ENCODE measurements at regions not wholly inside any gene's neighbourhood (a gene's known extent, or its start where the extent isn't known, plus 50 kb on each side); places are given as distances from the start of the nearest gene placed in this dataset.

DNA sequence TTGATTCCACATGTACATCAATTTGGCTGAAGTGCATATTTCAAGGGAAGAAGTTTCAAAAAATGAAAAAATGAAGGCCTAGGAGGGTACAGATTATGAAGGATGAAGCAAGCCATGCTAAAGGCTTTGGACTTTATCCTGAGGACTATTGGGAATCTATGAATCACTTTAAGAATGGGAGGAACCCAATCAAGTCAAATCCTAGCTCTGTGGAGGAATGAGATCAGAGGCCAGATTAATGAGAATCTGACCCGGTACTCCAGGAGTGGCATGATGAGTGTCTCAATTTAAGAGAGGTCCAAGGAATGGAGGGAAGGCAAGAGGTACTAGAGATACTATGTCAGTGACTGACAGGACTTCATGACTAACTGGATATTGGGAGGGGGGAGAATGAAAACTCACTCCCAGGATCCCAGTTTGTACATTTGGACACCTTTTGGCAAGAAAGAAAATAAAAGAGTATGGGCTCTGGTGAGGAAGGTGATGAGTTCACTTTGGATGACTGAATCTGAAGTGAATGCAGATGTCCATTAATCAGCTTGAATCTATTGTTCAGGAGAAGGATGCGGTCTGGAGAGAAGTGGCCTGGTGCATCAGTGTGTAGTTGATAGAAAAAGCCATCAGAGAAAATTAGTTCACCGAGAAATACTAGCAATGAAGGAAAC lies 349.0 kb downstream of the EFNB2 start:
- Histone ChIP-seq H3K4me1 (no peaks in the 10 kb centered on the region), H3K27ac (no peak overlapping the region), H3K9me3 (no peaks in the 10 kb centered on the region), H3K4me3 (no peak overlapping the region), H3K27me3 (no peaks in the 10 kb centered on the region), H3K36me3 (no peaks in the 10 kb centered on the region)
- DNase-seq: no peak
- intact Hi-C loops (cut with DNase I; ENCODE audit: low total_unique reads): no loop called here
- TF ChIP-seq, protein P1, sequence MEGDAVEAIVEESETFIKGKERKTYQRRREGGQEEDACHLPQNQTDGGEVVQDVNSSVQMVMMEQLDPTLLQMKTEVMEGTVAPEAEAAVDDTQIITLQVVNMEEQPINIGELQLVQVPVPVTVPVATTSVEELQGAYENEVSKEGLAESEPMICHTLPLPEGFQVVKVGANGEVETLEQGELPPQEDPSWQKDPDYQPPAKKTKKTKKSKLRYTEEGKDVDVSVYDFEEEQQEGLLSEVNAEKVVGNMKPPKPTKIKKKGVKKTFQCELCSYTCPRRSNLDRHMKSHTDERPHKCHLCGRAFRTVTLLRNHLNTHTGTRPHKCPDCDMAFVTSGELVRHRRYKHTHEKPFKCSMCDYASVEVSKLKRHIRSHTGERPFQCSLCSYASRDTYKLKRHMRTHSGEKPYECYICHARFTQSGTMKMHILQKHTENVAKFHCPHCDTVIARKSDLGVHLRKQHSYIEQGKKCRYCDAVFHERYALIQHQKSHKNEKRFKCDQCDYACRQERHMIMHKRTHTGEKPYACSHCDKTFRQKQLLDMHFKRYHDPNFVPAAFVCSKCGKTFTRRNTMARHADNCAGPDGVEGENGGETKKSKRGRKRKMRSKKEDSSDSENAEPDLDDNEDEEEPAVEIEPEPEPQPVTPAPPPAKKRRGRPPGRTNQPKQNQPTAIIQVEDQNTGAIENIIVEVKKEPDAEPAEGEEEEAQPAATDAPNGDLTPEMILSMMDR (IDR thresholded peaks at IDR 0.05): no peak

GRCh38 chr13:106184790-106185189 lies 350.7 kb downstream of the EFNB2 start:
- DNase-seq: no peak
- TF ChIP-seq, protein P1 (IDR thresholded peaks at IDR 0.05): no peak
- intact Hi-C loops (cut with DNase I; ENCODE audit: low total_unique reads): no loop called here

DNA sequence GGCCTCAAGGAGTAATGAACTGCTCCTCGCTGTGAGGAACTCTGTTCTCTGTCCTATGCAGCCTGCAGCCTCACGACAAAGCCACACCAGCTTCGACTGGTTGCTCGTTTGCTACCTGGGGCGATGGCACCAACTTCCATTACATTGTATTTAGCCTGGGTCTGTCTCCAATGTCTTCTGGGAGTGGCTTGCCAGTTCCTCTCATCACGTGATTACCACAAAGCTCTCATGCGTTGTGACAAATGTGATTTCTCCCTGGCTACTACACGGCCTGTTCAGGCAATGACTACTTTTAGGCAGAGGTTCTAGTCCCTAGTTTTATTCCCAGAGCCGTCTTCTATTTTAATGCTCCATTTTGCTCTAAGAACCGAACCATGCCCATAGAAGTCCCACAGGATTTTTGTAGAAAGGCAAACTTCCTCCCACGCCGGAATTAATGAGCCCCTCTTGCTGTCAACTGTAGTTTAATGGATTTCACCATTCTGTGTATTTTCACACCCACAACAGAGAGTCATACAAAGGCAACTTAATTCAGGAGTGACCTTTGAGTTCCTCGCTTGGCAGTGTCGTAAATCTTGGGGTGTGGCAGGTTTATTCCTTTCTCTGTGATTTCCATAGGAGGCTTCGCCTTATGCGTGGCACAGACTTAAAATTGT lies 351.9 kb downstream of the EFNB2 start:
- Histone ChIP-seq H3K36me3 (no peaks in the 10 kb centered on the region), H3K27me3 (no peaks in the 10 kb centered on the region), H3K9me3 (no peaks in the 10 kb centered on the region), H3K4me1 (no peaks in the 10 kb centered on the region), H3K27ac (no peak overlapping the region), H3K4me3 (no peak overlapping the region)
- no peak for DNase-seq
- TF ChIP-seq, protein P1 (IDR thresholded peaks at IDR 0.05): no peak
- intact Hi-C loops (cut with DNase I; ENCODE audit: low total_unique reads): no loop called here

More at GRCh38 chr13:106184790-106185189, 350.7 kb downstream of the EFNB2 start:
- Histone ChIP-seq H3K27ac (no peak overlapping the region), H3K27me3 (no peaks in the 10 kb centered on the region), H3K4me3 (no peak overlapping the region), H3K4me1 (no peaks in the 10 kb centered on the region), H3K36me3 (no peaks in the 10 kb centered on the region), H3K9me3 (no peaks in the 10 kb centered on the region)

GRCh38 chr13:106182404-106182803 lies 353.1 kb downstream of the EFNB2 start:
- no peak overlapping the region for H3K27ac ChIP-seq
- H3K4me3 ChIP-seq: no peak overlapping the region
- DNase-seq: no peak
- no peaks in the 10 kb centered on the region for H3K27me3 ChIP-seq
- intact Hi-C loops (cut with DNase I; ENCODE audit: low total_unique reads): no loop called here
- TF ChIP-seq, protein P1 (IDR thresholded peaks at IDR 0.05): no peak
- no peaks in the 10 kb centered on the region for H3K4me1 ChIP-seq
- no peaks in the 10 kb centered on the region for H3K9me3 ChIP-seq
- H3K36me3 ChIP-seq: no peaks in the 10 kb centered on the region

DNA sequence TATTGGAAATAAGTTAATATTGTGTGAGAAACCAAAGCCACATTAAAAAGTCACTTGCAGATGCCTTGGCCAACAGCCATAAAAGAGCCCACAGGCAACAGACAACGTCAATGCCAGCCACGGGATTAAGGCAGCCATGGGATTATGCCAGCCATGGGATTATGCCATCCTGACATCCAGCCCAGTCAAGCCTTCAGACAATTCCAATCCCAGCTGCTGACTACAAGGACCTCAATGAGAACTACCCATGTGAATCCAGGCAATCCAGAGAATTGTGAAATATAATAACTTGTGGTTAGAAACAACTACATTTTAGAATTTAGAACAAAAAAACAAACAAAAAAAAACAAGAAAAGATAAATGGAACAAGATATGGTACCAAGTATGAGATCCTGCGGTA lies 356.6 kb downstream of the EFNB2 start:
- TF ChIP-seq, protein P1 (IDR thresholded peaks at IDR 0.05): no peak
- H3K27ac ChIP-seq: no peak overlapping the region
- intact Hi-C loops (cut with DNase I; ENCODE audit: low total_unique reads): no loop called here

More for the DNA sequence above, 356.6 kb downstream of the EFNB2 start:
- Histone ChIP-seq H3K4me1 (no peaks in the 10 kb centered on the region), H3K36me3 (no peaks in the 10 kb centered on the region), H3K4me3 (no peak overlapping the region), H3K27me3 (no peaks in the 10 kb centered on the region), H3K9me3 (no peaks in the 10 kb centered on the region)
- no peak for DNase-seq
